Endothelial cell of umbilical vein (primary cell): ENCODE measurements at regions not wholly inside any gene's neighbourhood (a gene's known extent, or its start where the extent isn't known, plus 50 kb on each side); places are given as distances from the start of the nearest gene placed in this dataset.

ENCODE experiments used
- BruUV-seq: library from RNA; stranded (reverse); fragments of 400-500 nt; replicated peaks from 2 replicates; lab custom pipeline; 2021; lab: Mats Ljungman, UMichigan
- CTCF ChIA-PET: fragments of 300-600, 350-600 bp; sonication (Branson Sonifier 250); formaldehyde crosslinking; loops from one replicate; lab custom pipeline; 2021; ENCODE audit warnings: antibody characterized with exemption, inconsistent platforms; lab: Charles Lee
- POLR2A ChIA-PET: fragments of 300-600, 350-600 bp; sonication (Branson Sonifier 250); formaldehyde crosslinking; loops from one replicate; lab custom pipeline; 2021; ENCODE audit warnings: antibody characterized with exemption, inconsistent platforms; lab: Charles Lee
- DNase-seq: peaks from one replicate; pipeline ENCODE4 v3.0.0-alpha.2; 2011; ENCODE audit warnings: low read depth, low spot score
- FAIRE-seq: peaks from 2 replicates; lab custom pipeline; 2011; peaks lifted over from hg19 to GRCh38; lab: Jason Lieb, UNC
- H2AFZ ChIP-seq: 2 replicates; pipeline ENCODE4 v1.6.0; 2012; ENCODE audit warnings: low read depth, low read length, control low read depth, inconsistent platforms
- H3K27ac ChIP-seq: 2 replicates; pipeline ENCODE4 v1.5.1; 2011; ENCODE audit warnings: low read depth, mild to moderate bottlenecking, control low read depth, low read length, moderate library complexity; ENCODE audit not compliant: insufficient read depth
- H3K27me3 ChIP-seq, 2 experiments: 2 replicates each; pipeline versions ENCODE4 v1.6.0 to v1.6.1; 2011; ENCODE audit warnings: low read length in 2 of 2, mixed read lengths in 1 of 2; ENCODE audit not compliant: control insufficient read depth in 2 of 2, insufficient read depth in 2 of 2
- H3K36me3 ChIP-seq, 2 experiments: 2 replicates in 1 of 2; 3 replicates in 1 of 2; pipeline ENCODE4 v1.5.1; 2011; ENCODE audit warnings: low read length in 2 of 2, mild to moderate bottlenecking in 1 of 2, moderate library complexity in 1 of 2; ENCODE audit not compliant: control insufficient read depth in 2 of 2, insufficient read depth in 2 of 2; ENCODE audit errors: extremely low read depth in 1 of 2
- H3K4me1 ChIP-seq: 3 replicates; pipeline ENCODE4 v1.5.1; 2011; ENCODE audit warnings: mild to moderate bottlenecking, low read length; ENCODE audit not compliant: control insufficient read depth, insufficient read depth; ENCODE audit errors: extremely low read depth
- H3K4me2 ChIP-seq: 2 replicates; pipeline ENCODE4 v1.6.1; 2011; ENCODE audit warnings: low read length, control low read depth, mixed read lengths; ENCODE audit not compliant: insufficient read depth
- H3K4me3 ChIP-seq, 3 experiments: fragments of 200-600 bp in 1 of 3; sonication (generic), shearing (Covaris generic) in 1 of 3; replicated peaks in 1 of 3; 2 replicates each; pipeline ENCODE4 v1.5.1; 2011 to 2016; ENCODE audit warnings: control low read depth in 3 of 3, low read length in 3 of 3, mild to moderate bottlenecking in 2 of 3, inconsistent platforms in 1 of 3, low read depth in 1 of 3, moderate library complexity in 1 of 3; ENCODE audit not compliant: insufficient read depth in 1 of 3
- H3K79me2 ChIP-seq: 2 replicates; pipeline ENCODE4 v1.6.0; 2012; ENCODE audit warnings: low read length, inconsistent platforms; ENCODE audit not compliant: control insufficient read depth, insufficient read depth
- H3K9ac ChIP-seq: replicated peaks from 2 replicates; pipeline ENCODE3; 2011; ENCODE audit warnings: low read length, control low read depth; ENCODE audit not compliant: insufficient read depth; ENCODE audit errors: extremely low read depth
- H3K9me1 ChIP-seq: replicated peaks from 3 replicates; pipeline ENCODE4 v1.6.0; 2011; ENCODE audit warnings: mild to moderate bottlenecking, low read length; ENCODE audit not compliant: control insufficient read depth, insufficient read depth; ENCODE audit errors: extremely low read depth
- H3K9me3 ChIP-seq: replicated peaks from 2 replicates; pipeline ENCODE4 v1.5.1; 2012; ENCODE audit warnings: low read length, inconsistent platforms; ENCODE audit not compliant: control insufficient read depth, insufficient read depth
- H4K20me1 ChIP-seq: replicated peaks from 2 replicates; pipeline ENCODE3; 2011; ENCODE audit warnings: mild to moderate bottlenecking, low read length; ENCODE audit not compliant: control insufficient read depth, insufficient read depth; ENCODE audit errors: extremely low read depth
- CTCF ChIP-seq, 2 donors: IDR thresholded peaks; 1 replicate in 1 of 2; 2 replicates in 1 of 2; pipeline ENCODE4 v1.5.1; 2011; ENCODE audit warnings: low read length in 2 of 2, mild to moderate bottlenecking in 2 of 2, moderate library complexity in 2 of 2, control low read depth in 1 of 2, inconsistent platforms in 1 of 2, low read depth in 1 of 2; ENCODE audit not compliant: insufficient read depth in 1 of 2; ENCODE audit errors: extremely low read depth in 1 of 2
- EZH2 ChIP-seq: IDR thresholded peaks from 2 replicates; pipeline ENCODE4 v1.6.1; 2012; ENCODE audit warnings: borderline replicate concordance, low read depth, mild to moderate bottlenecking, moderate library complexity, low read length, inconsistent platforms; ENCODE audit not compliant: severe bottlenecking
- FOS ChIP-seq: IDR thresholded peaks from 2 replicates; pipeline ENCODE4 v1.6.1; 2011; ENCODE audit warnings: mild to moderate bottlenecking, low read length, moderate library complexity, borderline replicate concordance; ENCODE audit not compliant: insufficient read depth
- GATA2 ChIP-seq: IDR thresholded peaks from 2 replicates; pipeline ENCODE4 v1.7.0; 2011; ENCODE audit warnings: low read depth, mild to moderate bottlenecking, moderate library complexity, mixed read lengths, low read length; ENCODE audit not compliant: insufficient read length, insufficient read depth
- JUN ChIP-seq: IDR thresholded peaks from 2 replicates; pipeline ENCODE4 v1.6.1; 2011; ENCODE audit warnings: borderline replicate concordance, low read depth; ENCODE audit not compliant: insufficient read length, insufficient read depth
- MAX ChIP-seq: IDR thresholded peaks from 2 replicates; pipeline ENCODE4 v1.6.1; 2011; ENCODE audit not compliant: insufficient read depth, insufficient read length
- MYC ChIP-seq: IDR thresholded peaks from one replicate; pipeline ENCODE4 v1.6.1; 2011; ENCODE audit warnings: mild to moderate bottlenecking, low read depth, low read length
- POLR2A ChIP-seq: IDR thresholded peaks from 2 replicates; pipeline ENCODE4 v1.6.1; 2012; ENCODE audit warnings: low read depth, mild to moderate bottlenecking, control low read depth, low read length
- POLR2AphosphoS5 ChIP-seq: IDR thresholded peaks from 2 replicates; pipeline ENCODE4 v1.6.1; 2012; ENCODE audit warnings: low read depth, mild to moderate bottlenecking, control low read depth, low read length, moderate library complexity; ENCODE audit not compliant: insufficient read depth
- dilution Hi-C: fragments of 300-500 bp; cut with MboI; formaldehyde crosslinking; loops from one replicate; pipeline ENCODE4 v1.15.0; 2019; ENCODE audit warnings: low sequenced_read_pairs; ENCODE audit not compliant: extremely low pct_ligation_motif_present
- intact Hi-C: fragments of 100-400 bp; cut with micrococcal nuclease; formaldehyde crosslinking; loops from one replicate; pipeline ENCODE4 v1.10.0; 2022

DNA sequence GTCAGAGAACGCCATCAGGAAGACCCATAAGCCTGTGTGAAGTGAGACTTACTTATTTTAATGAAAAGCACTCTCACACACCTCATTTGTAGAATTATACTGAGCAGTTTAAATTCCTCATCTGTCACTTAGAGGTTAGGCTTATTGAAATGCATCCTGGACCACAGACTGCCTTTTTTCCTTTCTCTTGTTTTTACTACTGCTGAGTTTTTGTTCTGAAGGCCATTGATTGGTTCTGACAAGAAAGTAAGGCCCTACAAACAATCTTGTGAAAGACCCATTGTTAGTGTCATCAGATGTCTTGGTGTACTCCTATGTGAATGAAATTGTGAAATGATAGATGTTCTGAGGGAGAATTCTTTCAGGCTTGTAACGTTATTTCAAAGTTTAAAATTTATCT is 1343.3 kb upstream of the ADGRL2 start:
- Histone ChIP-seq H3K4me2 (no peak overlapping the region), H3K9me1 (no peaks in the 10 kb centered on the region), H3K79me2 (no peaks in the 10 kb centered on the region), H3K4me1 (no peaks in the 10 kb centered on the region), H3K27me3 (no peaks in the 10 kb centered on the region), H3K36me3 (no peaks in the 10 kb centered on the region), H3K4me3 (no peak overlapping the region), H2AFZ (no peak overlapping the region), H3K9me3 (no peaks in the 10 kb centered on the region), H3K9ac (no peak overlapping the region), H4K20me1 (no peaks in the 10 kb centered on the region), H3K27ac (no peak overlapping the region)
- no TSS peak for BruUV-seq
- TF ChIP-seq EZH2: no peak
- no peak for TF ChIP-seq MAX
- no peak for TF ChIP-seq MYC
- no peak for TF ChIP-seq POLR2A
- no peak for TF ChIP-seq CTCF (IDR thresholded peaks at IDR 0.05; ENCODE audit: extremely low read depth in 1 of 2, insufficient read depth in 1 of 2, low read depth in 1 of 2, low read length in 2 of 2)
- dilution Hi-C loops: no loop called here
- DNase-seq (no peak), FAIRE-seq (no peak)
- POLR2A ChIA-PET: no interaction called here
- CTCF ChIA-PET: no interaction called here
- intact Hi-C loops: no loop called here

- no peaks in the 10 kb centered on the region for H3K9me3 ChIP-seq
- no peak overlapping the region for H3K4me2 ChIP-seq
- H3K4me3 ChIP-seq: no peak overlapping the region
- H3K27me3 ChIP-seq: no peaks in the 10 kb centered on the region
- CTCF ChIA-PET: interaction anchor here (1.2 kb wide), 1 partner anchor 10 kb away, joined by 4 read pairs; no protein-coding TSS in a partner anchor
- no peak for FAIRE-seq
- no peaks in the 10 kb centered on the region for H3K9me1 ChIP-seq
- no peak for DNase-seq
- no peaks in the 10 kb centered on the region for H4K20me1 ChIP-seq
- POLR2A ChIA-PET: no interaction called here
- dilution Hi-C loops: no loop called here
- H3K27ac ChIP-seq: no peak overlapping the region
- H2AFZ ChIP-seq: no peak overlapping the region
- no TSS peak for BruUV-seq
- H3K79me2 ChIP-seq: no peaks in the 10 kb centered on the region
- no peaks in the 10 kb centered on the region for H3K36me3 ChIP-seq
- H3K9ac ChIP-seq: no peak overlapping the region
- no peaks in the 10 kb centered on the region for H3K4me1 ChIP-seq
- no peak for TF ChIP-seq POLR2AphosphoS5
- TF ChIP-seq JUN: no peak
- TF ChIP-seq FOS: no peak
- no peak for TF ChIP-seq POLR2A
- TF ChIP-seq MYC: no peak
- no peak for TF ChIP-seq EZH2
- no peak for TF ChIP-seq CTCF (IDR thresholded peaks at IDR 0.05; ENCODE audit: extremely low read depth in 1 of 2, insufficient read depth in 1 of 2, low read depth in 1 of 2, low read length in 2 of 2)
- TF ChIP-seq MAX: no peak
- no peak for TF ChIP-seq GATA2
- intact Hi-C loops: no loop called here
These were observed 1347.0 kb upstream of the ADGRL2 start for GRCh38 chr1:80453775-80454174.
